Vagina (tissue), 2 donors: ENCODE measurements at regions not wholly inside any gene's neighbourhood (a gene's known extent, or its start where the extent isn't known, plus 50 kb on each side); places are given as distances from the start of the nearest gene placed in this dataset.

Experiments
- DNase-seq, 2 donors: peaks; one replicate each; pipeline ENCODE4 v3.0.0-alpha.2; 2017; ENCODE audit errors: extremely low spot score in 2 of 2
- H3K27ac ChIP-seq: fragments of 200-600 bp; sonication (generic); one replicate; pipeline ENCODE4 v1.5.1; 2019
- H3K27me3 ChIP-seq: fragments of 200-600 bp; sonication (generic); one replicate; pipeline ENCODE4 v1.5.1; 2019
- H3K36me3 ChIP-seq, 2 donors: fragments of 200-600 bp; sonication (generic); one replicate each; pipeline ENCODE4 v1.5.1; 2017 to 2019
- H3K4me1 ChIP-seq: fragments of 200-600 bp; sonication (generic); one replicate; pipeline ENCODE4 v1.5.1; 2019
- H3K4me3 ChIP-seq, 2 donors: fragments of 200-600 bp; sonication (generic); 1 replicate in 1 of 2; 2 replicates in 1 of 2; pipeline ENCODE4 v1.5.1; 2016 to 2019
- H3K9me3 ChIP-seq: fragments of 200-600 bp; sonication (generic); one replicate; pipeline ENCODE4 v1.5.1; 2019
- CTCF ChIP-seq, 3 experiments: fragments of 450-650 bp in 2 of 3; fragments of 200-600 bp in 1 of 3; sonication (generic) in 1 of 3; IDR thresholded peaks; one replicate each; pipeline ENCODE4 v1.5.1; 2017 to 2019; ENCODE audit warnings: antibody characterized with exemption in 3 of 3, mild to moderate bottlenecking in 2 of 3, moderate library complexity in 2 of 3
- POLR2A ChIP-seq, 2 donors: fragments of 450-650 bp; IDR thresholded peaks; one replicate each; pipeline ENCODE4 v1.6.1; 2017; ENCODE audit warnings: antibody characterized with exemption in 2 of 2, mild to moderate bottlenecking in 2 of 2, moderate library complexity in 2 of 2
- POLR2AphosphoS5 ChIP-seq, 2 donors: sonication (generic); formaldehyde crosslinking; IDR thresholded peaks; one replicate each; pipeline ENCODE4 v1.9.0; 2017; ENCODE audit warnings: antibody characterized with exemption in 2 of 2, mild to moderate bottlenecking in 2 of 2, low read depth in 1 of 2; ENCODE audit not compliant: insufficient read depth in 1 of 2
- intact Hi-C: fragments of 100-400 bp; cut with DNase I; formaldehyde crosslinking; loops from one replicate; pipeline ENCODE4 v1.15.1; 2023

- Histone ChIP-seq H3K4me3 (no peak overlapping the region), H3K4me1 (no peaks in the 10 kb centered on the region), H3K36me3 (no peaks in the 10 kb centered on the region), H3K27ac (no peak overlapping the region), H3K27me3 (no peaks in the 10 kb centered on the region), H3K9me3 (no peaks in the 10 kb centered on the region)
- DNase-seq: no peak
- TF ChIP-seq CTCF (IDR thresholded peaks at IDR 0.05): no peak
- no peak for TF ChIP-seq POLR2A (IDR thresholded peaks at IDR 0.05)
- TF ChIP-seq POLR2AphosphoS5 (IDR thresholded peaks at IDR 0.05; ENCODE audit: insufficient read depth in 1 of 2, low read depth in 1 of 2): no peak
- intact Hi-C loops: no loop called here
These were observed 228.9 kb upstream of the SEMA3D start for GRCh38 chr7:85415743-85416142.

GRCh38 chr7:85413718-85414117, 226.9 kb upstream of the SEMA3D start:
- TF ChIP-seq CTCF (IDR thresholded peaks at IDR 0.05) (no peak), POLR2A (IDR thresholded peaks at IDR 0.05) (no peak), POLR2AphosphoS5 (IDR thresholded peaks at IDR 0.05; ENCODE audit: insufficient read depth in 1 of 2, low read depth in 1 of 2) (no peak)
- Histone ChIP-seq H3K4me1 (no peaks in the 10 kb centered on the region), H3K9me3 (no peaks in the 10 kb centered on the region), H3K36me3 (no peaks in the 10 kb centered on the region), H3K27me3 (no peaks in the 10 kb centered on the region), H3K27ac (no peak overlapping the region), H3K4me3 (no peak overlapping the region)
- intact Hi-C loops: no loop called here
- DNase-seq: no peak

DNA sequence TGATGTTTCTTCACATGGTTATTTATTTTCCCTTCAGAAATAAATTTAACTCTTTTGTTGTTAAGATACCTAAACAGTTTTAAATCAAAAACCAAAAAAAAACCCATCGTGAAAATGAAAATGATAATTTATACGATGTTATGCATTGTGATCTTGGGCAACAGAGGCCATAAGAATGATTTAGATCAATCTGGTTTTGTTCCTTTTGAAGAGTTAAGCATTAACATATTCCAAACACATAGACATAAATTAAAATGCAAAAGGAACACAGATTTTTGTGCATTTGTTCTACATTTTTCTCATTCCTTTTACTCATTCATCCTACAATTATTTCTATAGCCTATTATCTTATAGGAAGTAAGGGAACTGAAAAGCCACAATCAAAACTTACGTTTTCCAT, 226.1 kb upstream of the SEMA3D start:
- H3K9me3 ChIP-seq: no peaks in the 10 kb centered on the region
- no peak for TF ChIP-seq POLR2A (IDR thresholded peaks at IDR 0.05)
- no peak for TF ChIP-seq POLR2AphosphoS5 (IDR thresholded peaks at IDR 0.05; ENCODE audit: insufficient read depth in 1 of 2, low read depth in 1 of 2)
- no peak for TF ChIP-seq CTCF (IDR thresholded peaks at IDR 0.05)
- no peak overlapping the region for H3K4me3 ChIP-seq
- H3K27me3 ChIP-seq: no peaks in the 10 kb centered on the region
- intact Hi-C loops: no loop called here
- no peak overlapping the region for H3K27ac ChIP-seq
- no peak for DNase-seq
- H3K36me3 ChIP-seq: no peaks in the 10 kb centered on the region
- no peaks in the 10 kb centered on the region for H3K4me1 ChIP-seq

DNA sequence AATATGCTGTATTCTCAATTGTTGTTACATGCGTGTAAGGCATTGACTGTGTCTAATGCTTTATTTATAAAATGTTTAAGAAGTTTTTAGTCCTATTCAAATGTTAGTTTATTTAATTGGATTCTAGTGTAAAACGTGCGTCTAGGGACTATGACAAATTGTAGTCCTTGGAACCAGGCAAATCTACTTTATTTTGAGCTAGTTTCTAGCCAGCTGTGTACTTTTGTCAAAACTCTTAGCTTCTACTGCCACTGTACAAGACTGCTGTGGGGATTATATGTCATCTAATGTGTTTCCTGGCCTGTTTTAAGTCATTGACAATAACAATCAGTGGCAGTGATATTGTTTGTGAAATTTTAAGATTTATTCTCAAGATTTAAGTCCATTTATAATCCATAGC, 220.5 kb upstream of the SEMA3D start:
- H3K4me1 ChIP-seq: no peaks in the 10 kb centered on the region
- H3K4me3 ChIP-seq: no peak overlapping the region
- no peaks in the 10 kb centered on the region for H3K27me3 ChIP-seq
- no peaks in the 10 kb centered on the region for H3K36me3 ChIP-seq
- intact Hi-C loops: no loop called here
- TF ChIP-seq POLR2A (IDR thresholded peaks at IDR 0.05): no peak
- no peak for TF ChIP-seq POLR2AphosphoS5 (IDR thresholded peaks at IDR 0.05; ENCODE audit: insufficient read depth in 1 of 2, low read depth in 1 of 2)
- no peak for TF ChIP-seq CTCF (IDR thresholded peaks at IDR 0.05)
- DNase-seq: no peak
- H3K27ac ChIP-seq: no peak overlapping the region
- no peaks in the 10 kb centered on the region for H3K9me3 ChIP-seq

GRCh38 chr7:85405016-85405902, 218.4 kb upstream of the SEMA3D start:
- H3K27ac ChIP-seq: no peak overlapping the region
- no peak overlapping the region for H3K4me3 ChIP-seq
- intact Hi-C loops: no loop called here
- TF ChIP-seq POLR2AphosphoS5 (IDR thresholded peaks at IDR 0.05; ENCODE audit: insufficient read depth in 1 of 2, low read depth in 1 of 2): no peak
- no peak for TF ChIP-seq CTCF (IDR thresholded peaks at IDR 0.05)
- TF ChIP-seq POLR2A (IDR thresholded peaks at IDR 0.05): no peak
- no peak for DNase-seq
- no peaks in the 10 kb centered on the region for H3K9me3 ChIP-seq
- no peaks in the 10 kb centered on the region for H3K27me3 ChIP-seq
- H3K36me3 ChIP-seq: no peaks in the 10 kb centered on the region
- H3K4me1 ChIP-seq: no peaks in the 10 kb centered on the region
